HK-2 (cell line): ENCODE measurements at regions not wholly inside any gene's neighbourhood (a gene's known extent, or its start where the extent isn't known, plus 50 kb on each side); places are given as distances from the start of the nearest gene placed in this dataset.

Experiments used
- DNase-seq: peaks from one replicate; pipeline ENCODE4 v3.0.0-alpha.2; 2018; ENCODE audit not compliant: unreplicated experiment

DNA sequence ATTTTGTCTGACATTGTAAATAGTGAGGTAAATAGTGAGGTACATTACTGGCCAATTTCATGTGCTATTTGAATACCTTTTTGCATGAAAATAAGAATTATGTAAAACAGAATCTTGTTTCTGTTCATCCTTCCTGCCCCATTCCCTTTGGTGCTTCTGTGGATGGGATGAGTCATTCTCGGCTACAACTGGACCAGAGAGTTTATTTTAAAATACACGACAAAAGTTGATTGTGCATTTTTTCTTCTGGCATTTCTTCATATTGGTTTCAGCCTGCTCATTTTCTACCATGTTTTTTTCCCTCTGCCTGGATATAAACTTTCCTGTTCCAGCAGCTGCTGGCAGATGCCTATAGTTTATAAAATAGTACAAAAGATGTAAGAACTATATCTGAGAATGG, 107.5 kb downstream of the CYSLTR2 start:
- no peak for DNase-seq

- peak; percentile 67 for DNase-seq
These were observed 115.5 kb downstream of the CYSLTR2 start for GRCh38 chr13:48769107-48769704.

GRCh38 chr13:48770372-48770771, 116.6 kb downstream of the CYSLTR2 start:
- no peak for DNase-seq

DNA sequence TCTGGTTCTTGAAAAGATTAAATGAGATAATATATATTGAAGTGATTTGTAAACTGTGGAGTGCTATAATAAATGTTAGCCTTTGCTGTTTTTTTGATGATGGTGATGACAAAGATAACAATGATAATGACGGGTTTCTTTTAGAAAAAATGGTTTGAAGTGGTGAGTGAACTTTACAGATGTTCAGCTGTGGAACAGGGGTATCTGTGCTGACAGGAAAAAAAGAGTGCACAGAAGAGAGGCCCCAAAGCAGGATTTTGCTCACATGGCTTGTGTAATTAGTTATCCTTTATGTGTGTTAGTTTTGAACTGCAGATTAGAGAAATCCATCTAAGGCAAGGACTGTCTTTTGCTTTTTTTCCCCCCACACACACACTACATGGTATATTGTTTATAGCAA, 119.2 kb downstream of the CYSLTR2 start:
- DNase-seq = no peak

GRCh38 chr13:48773531-48774275, 120.0 kb downstream of the CYSLTR2 start:
- DNase-seq = no peak

DNA sequence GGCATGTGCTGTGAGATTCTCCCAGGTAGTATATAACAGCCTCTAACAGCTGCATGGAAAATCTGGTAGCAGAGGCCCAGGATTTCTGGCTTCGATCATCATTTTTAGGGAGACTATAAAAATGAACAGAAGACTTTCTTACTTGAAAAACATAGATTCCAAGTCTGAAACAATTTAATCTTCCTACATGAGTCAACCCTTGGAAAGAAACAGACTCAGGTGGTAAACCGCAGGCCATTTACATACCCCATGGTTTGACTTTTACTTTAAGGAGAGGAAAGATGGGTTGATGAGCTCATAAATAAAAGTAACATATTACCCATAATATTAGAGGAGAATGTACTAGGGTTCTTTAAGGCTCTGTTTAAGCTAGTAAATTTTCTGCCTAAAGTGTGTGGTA, 121.6 kb downstream of the CYSLTR2 start:
- DNase-seq = no peak

DNA sequence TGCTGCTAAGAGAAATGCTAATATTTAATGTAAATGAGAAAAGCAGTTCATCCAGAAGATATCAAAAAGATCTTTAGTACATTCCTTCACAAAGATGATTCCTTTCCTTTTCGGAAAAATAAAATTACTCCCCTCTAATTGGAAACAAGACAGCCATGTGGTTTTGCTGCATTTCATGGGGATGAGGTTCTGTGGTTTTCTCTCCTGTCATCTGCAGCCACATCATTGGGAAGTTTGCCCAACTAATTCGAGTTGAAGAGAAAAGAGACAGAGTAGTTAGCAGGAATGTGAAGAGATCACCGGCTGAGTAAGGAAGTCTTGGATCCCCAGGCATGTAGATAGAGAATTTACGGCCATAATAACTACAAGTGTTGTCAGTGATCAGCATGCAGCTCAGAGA, 122.1 kb downstream of the CYSLTR2 start:
- DNase-seq = peak; percentile 43

DNA sequence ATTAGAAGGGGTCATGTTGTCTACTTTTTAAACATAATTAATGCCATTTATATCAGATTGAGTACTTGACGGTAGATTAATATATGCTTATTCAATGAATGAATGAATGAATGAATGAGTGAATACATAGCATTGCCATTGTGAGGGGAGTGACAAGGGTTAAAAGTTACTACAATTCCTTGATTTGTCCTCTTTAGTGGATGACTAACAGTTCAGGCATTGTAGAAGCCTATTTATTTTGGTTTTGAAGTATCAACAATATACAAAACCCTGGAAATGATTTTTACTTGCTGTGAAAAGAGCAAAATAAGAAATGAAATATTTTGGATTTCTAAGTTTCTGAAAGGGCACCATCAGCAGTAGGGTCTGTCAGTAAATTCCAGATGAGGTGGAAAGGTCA, 122.7 kb downstream of the CYSLTR2 start:
- no peak for DNase-seq

DNA sequence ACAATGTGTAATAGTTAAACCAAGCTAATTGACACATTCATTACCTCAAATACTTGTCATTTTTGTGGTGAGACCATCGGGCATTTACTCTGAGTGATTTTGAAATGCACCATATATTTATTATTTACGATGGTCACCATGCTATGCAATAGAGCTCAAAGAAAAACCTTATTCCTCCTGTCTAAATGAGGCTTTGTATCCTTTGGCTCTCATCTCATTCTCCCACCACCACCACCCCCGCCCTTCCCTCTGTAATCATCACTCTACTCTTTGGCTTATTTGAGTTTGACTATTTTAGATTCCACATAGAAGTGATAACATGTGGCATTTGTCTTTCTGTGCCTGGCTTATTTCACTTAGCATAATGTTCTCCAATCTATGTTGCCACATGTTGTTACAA, 124.9 kb downstream of the CYSLTR2 start:
- DNase-seq = no peak

DNA sequence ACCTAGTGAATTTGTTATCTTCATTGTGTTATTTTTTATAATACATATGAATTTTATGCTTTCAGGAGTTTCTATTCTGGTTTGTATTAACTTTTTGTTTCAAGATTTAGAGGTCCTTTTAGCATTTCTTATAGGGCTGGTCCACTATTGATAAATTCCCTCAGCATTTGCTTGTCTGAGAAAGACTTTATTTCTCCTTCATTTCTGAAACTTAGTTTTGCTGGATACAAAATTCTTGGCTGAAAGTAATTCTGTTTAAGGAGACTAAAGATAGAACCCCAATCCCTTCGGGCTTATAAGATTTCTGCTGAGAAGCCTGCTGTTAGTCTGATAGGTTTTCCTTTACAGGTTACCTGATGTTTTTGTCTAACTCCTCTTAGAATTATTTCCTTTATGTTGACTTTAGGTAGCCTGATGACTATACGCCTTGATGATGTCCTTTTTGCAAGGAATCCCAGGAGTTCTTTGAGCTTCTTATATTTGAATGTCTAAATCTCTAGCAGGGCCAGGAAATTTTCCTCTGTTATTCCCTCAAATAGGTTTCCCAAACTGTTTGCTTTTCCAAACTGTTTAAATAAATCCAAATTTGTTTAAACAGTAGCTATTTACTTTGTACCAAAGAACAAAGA, 127.1 kb downstream of the CYSLTR2 start:
- DNase-seq = no peak

GRCh38 chr13:48782429-48782840, 128.7 kb downstream of the CYSLTR2 start:
- DNase-seq = no peak

GRCh38 chr13:48783181-48783630, 129.5 kb downstream of the CYSLTR2 start:
- no peak for DNase-seq

DNA sequence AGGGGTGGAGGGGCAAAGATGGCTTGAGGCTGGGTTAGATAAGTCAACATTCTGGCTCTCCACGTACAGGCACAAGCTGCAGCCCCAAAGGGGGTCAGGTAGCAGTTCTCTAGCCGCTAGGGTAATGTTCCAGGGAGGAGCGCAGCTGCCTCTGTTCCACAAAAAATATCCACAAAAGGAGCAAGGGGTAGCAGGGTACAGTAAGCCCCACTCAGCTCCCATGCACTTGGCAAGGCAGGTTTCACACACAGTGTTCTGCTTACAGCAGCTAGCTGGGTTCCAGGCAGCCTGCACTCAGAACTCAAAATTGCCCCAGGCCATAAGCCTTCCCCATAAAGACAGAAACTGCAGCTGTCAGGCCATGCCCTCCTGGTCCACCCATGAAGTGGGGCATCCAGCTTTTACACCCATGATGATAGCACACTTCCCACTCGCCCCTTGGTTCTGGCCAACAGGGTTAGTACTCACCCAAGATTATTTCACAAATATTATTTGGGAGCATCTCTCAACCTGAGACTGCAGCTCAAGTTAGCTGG, 130.0 kb downstream of the CYSLTR2 start:
- no peak for DNase-seq

DNA sequence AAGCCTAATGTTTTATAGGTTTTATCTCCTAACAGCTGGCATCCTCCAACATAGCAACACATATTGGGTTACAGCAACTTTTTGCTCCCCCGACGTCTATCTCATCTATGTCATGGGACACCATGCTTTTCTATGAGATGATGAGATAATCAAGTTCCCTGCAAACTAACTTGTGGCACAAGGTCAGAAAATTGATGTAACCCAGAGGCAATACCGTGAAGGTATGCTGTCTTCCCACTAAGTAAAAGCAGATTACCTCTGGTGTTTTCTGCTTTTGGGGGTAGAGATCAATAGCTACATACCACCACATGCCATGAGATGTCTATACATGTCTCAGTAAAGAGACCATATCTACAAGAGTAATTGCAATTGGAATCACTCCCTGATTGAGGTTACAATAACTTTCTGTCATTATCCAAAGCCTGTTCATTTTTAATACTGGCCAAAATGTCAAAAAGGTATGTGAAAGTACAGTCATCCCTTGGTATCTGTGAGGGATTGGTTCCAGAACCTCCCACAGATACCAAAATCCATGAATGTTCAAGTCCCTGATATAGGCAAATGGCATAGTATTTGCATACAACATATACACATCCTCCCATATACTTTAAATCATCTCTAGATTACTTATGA, 131.3 kb downstream of the CYSLTR2 start:
- no peak for DNase-seq

GRCh38 chr13:48790199-48790598, 136.5 kb downstream of the CYSLTR2 start:
- DNase-seq = no peak

GRCh38 chr13:48790966-48791365, 137.2 kb downstream of the CYSLTR2 start:
- no peak for DNase-seq

DNA sequence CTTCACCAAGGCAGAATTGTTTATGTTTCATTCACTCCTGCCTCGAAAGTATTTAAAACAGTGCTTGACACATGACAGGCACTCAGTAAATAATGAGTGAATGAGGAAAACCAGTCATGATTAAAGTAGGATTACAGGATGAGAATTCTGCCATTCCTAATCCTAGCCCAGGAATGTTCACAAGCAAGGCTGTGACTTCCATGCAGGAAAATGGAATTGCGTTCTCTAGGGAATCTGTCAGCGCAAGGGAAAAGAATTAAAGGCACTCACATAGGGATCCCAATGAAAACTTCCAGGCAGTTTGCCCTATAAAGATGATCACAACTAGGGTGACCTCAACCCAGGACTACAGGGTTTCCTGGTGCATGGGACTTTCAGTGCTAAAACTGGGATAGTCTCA, 143.4 kb downstream of the CYSLTR2 start:
- no peak for DNase-seq

DNA sequence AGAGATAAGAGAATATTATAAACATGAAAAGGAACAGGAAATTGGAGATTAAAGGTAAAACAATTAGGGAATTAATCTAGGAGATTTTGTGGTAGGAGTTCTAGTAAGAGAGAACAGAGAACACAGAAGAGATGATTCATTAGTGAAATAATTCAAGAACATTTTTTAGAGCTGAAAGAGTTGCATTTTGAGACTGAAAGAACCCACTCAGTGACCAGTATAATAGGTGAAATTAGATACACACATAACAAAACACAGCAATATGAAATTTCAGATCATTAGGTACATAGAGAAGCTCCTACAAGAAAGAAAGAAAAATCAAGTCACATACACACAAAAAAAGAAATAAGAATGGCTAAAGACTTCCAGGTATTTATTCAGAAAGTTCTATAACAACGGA, 144.0 kb downstream of the CYSLTR2 start:
- DNase-seq = no peak

GRCh38 chr13:48798180-48798579, 144.5 kb downstream of the CYSLTR2 start:
- no peak for DNase-seq

- DNase-seq = no peak
These were observed 147.5 kb downstream of the CYSLTR2 start for GRCh38 chr13:48801255-48801654.

DNA sequence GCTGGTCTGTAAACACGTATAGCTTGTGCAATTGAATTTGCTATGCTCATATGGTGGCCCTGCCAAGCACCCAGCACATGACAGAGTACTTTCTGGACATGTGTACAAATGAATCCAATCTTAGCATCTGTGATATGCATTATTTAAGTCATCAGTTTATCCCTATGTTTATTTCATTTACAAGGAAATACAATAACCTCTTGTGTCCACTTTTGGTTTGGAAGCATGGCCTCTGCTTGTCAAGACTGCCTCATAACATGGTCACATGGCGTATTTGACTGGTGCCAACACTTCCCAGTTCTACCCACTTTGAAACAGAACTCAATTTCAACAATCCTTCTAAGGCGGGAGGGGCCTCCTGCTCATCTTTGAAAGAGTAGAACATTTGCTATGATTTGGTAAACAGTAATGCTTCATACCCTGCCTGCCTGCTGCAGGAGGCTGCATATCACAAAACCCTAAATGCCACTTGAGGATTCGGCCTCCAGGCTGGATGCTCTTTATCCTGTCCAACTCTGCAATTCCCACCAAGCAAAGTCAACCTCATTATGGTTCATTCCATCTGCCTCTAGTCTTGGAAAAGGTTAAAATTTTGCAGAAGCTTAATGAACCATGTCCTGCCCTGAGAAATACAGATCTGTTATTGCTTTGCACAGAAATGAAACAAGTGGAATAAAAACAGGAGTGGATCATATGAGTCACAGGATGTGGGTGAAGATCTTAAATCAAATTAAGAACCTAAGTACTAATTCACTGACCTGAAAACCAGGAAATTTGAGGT, 151.3 kb downstream of the CYSLTR2 start:
- peak; percentile 38 for DNase-seq

DNA sequence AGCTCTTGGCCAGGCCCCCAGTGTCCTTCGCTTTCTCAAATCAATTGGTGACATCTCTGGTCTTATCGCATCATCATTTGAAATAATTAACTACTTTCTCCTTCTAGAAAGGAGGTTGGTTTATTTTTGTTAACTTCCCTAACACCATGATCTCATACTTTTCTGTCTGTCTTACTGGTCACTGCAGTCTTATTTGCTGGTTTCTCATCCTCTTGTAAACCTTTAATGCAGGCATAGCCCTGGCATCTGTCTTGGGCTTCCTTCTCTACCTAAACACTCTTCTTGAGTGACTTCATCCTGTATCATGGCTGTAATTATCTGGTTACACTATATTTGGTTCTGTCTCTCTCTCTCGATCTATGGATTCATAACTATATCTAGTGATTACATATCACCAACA, 152.8 kb downstream of the CYSLTR2 start:
- DNase-seq = no peak
